Type B pancreatic cell (in vitro differentiated cells): ENCODE measurements at regions not wholly inside any gene's neighbourhood (a gene's known extent, or its start where the extent isn't known, plus 50 kb on each side); places are given as distances from the start of the nearest gene placed in this dataset.
A peak's percentile ranks its signal among the peaks of the same experiment; 100 is the strongest.

Experiments used
- DNase-seq: peaks from one replicate; pipeline ENCODE4 v3.0.0; 2021; ENCODE audit warnings: mixed read lengths; ENCODE audit not compliant: unreplicated experiment; ENCODE audit errors: extremely low spot score
- H3K27ac Mint-ChIP-seq: 2 replicates; pipeline ENCODE4 v1.8.0; 2021; ENCODE audit warnings: mild to moderate bottlenecking, mixed read lengths
- H3K27me3 Mint-ChIP-seq: 2 replicates; pipeline ENCODE4 v1.8.0; 2021; ENCODE audit warnings: mixed read lengths
- H3K36me3 Mint-ChIP-seq: 2 replicates; pipeline ENCODE4 v1.8.0; 2021; ENCODE audit warnings: mixed read lengths
- H3K4me1 Mint-ChIP-seq: one replicate; pipeline ENCODE4 v1.8.0; 2021; ENCODE audit warnings: mixed read lengths; ENCODE audit not compliant: unreplicated experiment
- H3K4me3 Mint-ChIP-seq: 2 replicates; pipeline ENCODE4 v1.8.0; 2021; ENCODE audit warnings: mild to moderate bottlenecking, mixed read lengths
- H3K9me3 Mint-ChIP-seq: 2 replicates; pipeline ENCODE4 v1.8.0; 2021; ENCODE audit warnings: mixed read lengths
- TF ChIP-seq, protein P1 (sequence below): fragments of 200-600 bp; sonication (generic); conservative IDR thresholded peaks from 2 replicates; pipeline ENCODE4 v1.5.0; 2021; ENCODE audit warnings: antibody characterized with exemption, mild to moderate bottlenecking

DNA sequence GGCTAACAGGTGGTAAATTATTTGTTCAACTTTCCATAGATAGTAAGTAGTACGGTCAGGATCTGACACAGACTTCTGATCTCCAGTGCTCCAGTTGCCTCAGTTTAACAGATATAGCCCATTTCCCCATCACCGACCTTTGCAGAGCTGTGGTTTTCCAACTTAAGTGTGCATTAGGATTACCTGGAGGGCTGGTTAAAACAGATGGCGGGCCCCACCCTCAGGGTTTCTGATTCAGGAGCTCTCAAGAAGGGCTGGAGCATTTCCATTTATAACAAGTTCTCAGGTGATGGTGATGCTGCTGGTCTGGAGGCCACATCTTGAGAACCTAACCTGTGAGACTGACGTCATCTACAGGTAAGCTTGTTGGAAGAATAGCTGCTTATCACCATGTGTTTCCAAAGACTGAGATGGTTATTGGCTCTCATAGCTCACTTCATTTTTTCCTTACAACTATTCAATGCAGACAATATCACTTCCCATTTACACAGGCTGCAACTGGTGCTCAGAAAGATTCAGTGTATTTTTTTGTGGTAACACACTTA is 360.1 kb upstream of the CHD6 start:
- Mint-ChIP-seq H3K27me3 (peaks cover 17% of the 10 kb centered on the region), H3K27ac (no peak overlapping the region), H3K4me1 (no peaks in the 10 kb centered on the region), H3K9me3 (no peaks in the 10 kb centered on the region), H3K36me3 (no peaks in the 10 kb centered on the region), H3K4me3 (no peak overlapping the region)
- DNase-seq, result no peak
- TF ChIP-seq, protein P1, sequence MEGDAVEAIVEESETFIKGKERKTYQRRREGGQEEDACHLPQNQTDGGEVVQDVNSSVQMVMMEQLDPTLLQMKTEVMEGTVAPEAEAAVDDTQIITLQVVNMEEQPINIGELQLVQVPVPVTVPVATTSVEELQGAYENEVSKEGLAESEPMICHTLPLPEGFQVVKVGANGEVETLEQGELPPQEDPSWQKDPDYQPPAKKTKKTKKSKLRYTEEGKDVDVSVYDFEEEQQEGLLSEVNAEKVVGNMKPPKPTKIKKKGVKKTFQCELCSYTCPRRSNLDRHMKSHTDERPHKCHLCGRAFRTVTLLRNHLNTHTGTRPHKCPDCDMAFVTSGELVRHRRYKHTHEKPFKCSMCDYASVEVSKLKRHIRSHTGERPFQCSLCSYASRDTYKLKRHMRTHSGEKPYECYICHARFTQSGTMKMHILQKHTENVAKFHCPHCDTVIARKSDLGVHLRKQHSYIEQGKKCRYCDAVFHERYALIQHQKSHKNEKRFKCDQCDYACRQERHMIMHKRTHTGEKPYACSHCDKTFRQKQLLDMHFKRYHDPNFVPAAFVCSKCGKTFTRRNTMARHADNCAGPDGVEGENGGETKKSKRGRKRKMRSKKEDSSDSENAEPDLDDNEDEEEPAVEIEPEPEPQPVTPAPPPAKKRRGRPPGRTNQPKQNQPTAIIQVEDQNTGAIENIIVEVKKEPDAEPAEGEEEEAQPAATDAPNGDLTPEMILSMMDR, result no peak

DNA sequence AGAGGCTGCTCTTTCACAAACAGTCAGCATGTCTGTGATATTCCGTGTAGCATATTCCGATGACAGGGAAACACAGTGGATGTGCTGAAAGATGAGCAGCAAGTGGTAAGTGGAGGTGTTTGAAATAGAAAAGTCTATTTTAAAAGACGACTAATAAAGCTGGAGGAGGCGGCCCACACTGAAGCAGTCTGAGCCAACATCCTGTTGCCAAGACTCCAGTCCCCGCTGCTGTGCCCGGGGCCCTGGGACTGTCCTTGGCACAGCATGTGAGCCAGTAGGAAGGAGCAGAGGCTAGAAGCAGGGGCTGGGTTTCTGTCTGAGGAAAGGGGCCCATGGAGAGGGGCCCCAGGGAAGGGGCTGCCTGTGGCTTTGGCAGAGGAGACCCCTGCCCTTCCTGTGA is 351.5 kb upstream of the CHD6 start:
- no peak overlapping the region for H3K4me3 Mint-ChIP-seq
- H3K27me3 Mint-ChIP-seq, result peaks cover 27% of the 10 kb centered on the region
- no peaks in the 10 kb centered on the region for H3K9me3 Mint-ChIP-seq
- TF ChIP-seq, protein P1, result no peak
- no peak overlapping the region for H3K27ac Mint-ChIP-seq
- peaks cover 18% of the 10 kb centered on the region for H3K4me1 Mint-ChIP-seq
- no peak for DNase-seq
- no peaks in the 10 kb centered on the region for H3K36me3 Mint-ChIP-seq

DNA sequence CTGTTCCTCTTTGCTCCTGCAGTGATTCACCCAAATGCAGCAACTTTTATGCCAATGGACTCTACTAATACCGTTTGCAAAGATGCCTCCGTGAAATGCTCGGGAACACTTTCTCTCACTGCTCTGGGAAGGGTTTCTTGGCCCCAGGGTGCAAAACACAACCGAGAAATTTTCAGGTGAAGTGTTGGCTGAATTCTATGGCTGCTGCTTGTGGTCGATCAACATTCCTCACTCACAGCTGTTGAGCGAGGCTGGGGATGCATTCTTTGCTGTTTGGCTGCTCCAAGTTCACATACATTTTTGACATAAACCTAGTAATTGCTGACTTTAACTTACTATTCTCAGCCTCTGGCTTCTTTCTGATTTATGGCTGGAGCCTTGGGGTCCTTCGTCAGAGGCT is 342.0 kb upstream of the CHD6 start:
- H3K27me3 Mint-ChIP-seq, result peaks cover 37% of the 10 kb centered on the region
- H3K9me3 Mint-ChIP-seq, result no peaks in the 10 kb centered on the region
- H3K4me1 Mint-ChIP-seq, result no peaks in the 10 kb centered on the region
- no peak for DNase-seq
- H3K4me3 Mint-ChIP-seq, result no peak overlapping the region
- H3K36me3 Mint-ChIP-seq, result no peaks in the 10 kb centered on the region
- H3K27ac Mint-ChIP-seq, result no peak overlapping the region
- TF ChIP-seq, protein P1, result no peak

DNA sequence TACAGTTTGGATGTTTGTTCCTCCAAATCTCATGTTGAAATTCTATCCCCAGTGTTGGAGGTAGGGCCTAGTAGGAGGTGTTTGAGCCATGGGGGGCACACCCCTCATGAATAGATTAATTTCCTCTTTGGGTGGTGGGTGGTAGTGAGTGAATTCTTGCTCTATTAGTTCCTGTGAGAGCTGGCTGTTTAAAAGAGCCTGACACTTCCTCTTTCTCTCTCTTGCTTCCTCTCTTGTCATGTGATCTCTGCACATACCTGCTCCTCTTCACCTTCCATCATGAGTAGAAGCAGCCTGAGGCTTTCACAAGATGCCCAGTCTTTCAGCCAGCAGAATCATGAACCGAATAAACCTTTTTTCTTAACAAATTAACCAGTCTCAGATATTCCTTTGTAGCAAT is 340.2 kb upstream of the CHD6 start:
- peaks cover 52% of the 10 kb centered on the region for H3K27me3 Mint-ChIP-seq
- TF ChIP-seq, protein P1, result no peak
- DNase-seq, result no peak
- no peak overlapping the region for H3K4me3 Mint-ChIP-seq
- H3K36me3 Mint-ChIP-seq, result no peaks in the 10 kb centered on the region
- H3K9me3 Mint-ChIP-seq, result no peaks in the 10 kb centered on the region
- no peaks in the 10 kb centered on the region for H3K4me1 Mint-ChIP-seq
- H3K27ac Mint-ChIP-seq, result no peak overlapping the region

DNA sequence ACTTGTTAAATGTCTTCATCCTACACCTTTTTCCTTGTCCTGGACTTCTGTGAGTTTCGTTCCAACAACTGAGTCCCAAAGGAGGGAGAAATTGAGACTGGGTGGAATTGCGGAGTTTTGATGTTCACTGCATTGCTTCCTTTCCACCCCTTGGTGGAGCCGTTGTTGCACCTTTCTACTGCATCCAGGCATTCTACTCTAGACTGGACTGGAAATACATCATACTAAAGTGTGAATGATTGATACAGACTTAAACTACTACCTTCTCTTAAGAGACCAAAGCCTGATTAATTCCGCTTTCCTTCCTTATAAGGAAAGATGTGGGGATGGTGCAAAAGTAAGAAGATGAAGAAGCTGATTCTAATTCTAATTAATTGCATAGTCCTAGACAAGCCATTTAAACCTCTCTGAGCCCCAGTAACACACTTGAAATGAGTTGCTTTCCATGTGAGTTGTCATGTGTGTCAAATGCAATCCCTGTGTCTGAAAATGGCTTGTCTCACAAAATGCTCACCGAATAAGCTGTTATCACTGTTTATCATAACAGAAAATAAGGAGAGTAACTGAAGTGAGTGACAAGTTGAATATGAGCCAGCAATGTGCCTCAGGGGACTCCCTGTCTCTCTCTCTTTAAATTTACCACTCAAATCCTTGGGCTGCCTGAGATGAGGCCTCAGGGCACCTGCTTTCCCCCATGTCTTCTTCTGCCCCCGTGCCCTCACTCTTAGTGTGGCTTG is 338.3 kb upstream of the CHD6 start:
- Mint-ChIP-seq H3K9me3 (no peaks in the 10 kb centered on the region), H3K4me3 (no peak overlapping the region), H3K27me3 (peaks cover 49% of the 10 kb centered on the region), H3K27ac (no peak overlapping the region), H3K36me3 (no peaks in the 10 kb centered on the region), H3K4me1 (no peaks in the 10 kb centered on the region)
- TF ChIP-seq, protein P1, result peak; percentile 77
- no peak for DNase-seq
